ENCODE measurements at regions not wholly inside any gene's neighbourhood (a gene's known extent, or its start where the extent isn't known, plus 50 kb on each side); places are given as distances from the start of the nearest gene placed in this dataset.

GRCh38 chr5:167533814-167534795 is 757.3 kb upstream of the WWC1 start:
- 90% methylated on average over 11 of the region's 11 CpGs for WGBS (ENCODE audit: insufficient coverage)
- intact Hi-C loops (cut with micrococcal nuclease), result no loop called here

DNA sequence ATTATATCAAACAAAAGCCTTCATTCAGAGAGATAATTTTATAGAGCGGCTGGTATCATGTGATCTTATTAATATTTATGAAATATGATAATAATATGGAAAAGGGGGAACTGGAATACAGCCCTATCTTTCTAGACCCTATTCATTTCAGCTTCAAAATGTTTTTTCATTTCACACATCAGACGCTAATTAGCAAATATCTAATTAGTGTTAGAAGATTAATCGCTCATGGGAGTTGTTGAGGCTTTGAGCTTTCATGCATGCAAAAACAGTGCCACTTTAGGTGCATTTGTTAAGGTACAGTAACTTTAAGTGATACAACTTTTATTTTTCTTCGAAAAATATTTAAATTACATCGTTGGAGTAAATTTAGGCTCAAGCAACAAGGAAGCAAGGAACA is 751.7 kb upstream of the WWC1 start:
- H3K4me1 ChIP-seq (ENCODE audit: control insufficient read depth, insufficient read depth, low read length), result no peaks in the 10 kb centered on the region
- TF ChIP-seq CTCF (IDR thresholded peaks at IDR 0.05), result no peak
- Mint-ChIP-seq H3K4me3 (no peak overlapping the region), H3K27ac (no peak overlapping the region), H3K4me1 (no peaks in the 10 kb centered on the region), H3K36me3 (no peaks in the 10 kb centered on the region), H3K9me3 (peaks cover 2 to 6% of the 10 kb centered on the region in 2 donors), H3K27me3 (ENCODE audit: low read depth in 2 of 2) (no peaks in the 10 kb centered on the region)
- H3K27ac ChIP-seq (ENCODE audit: low read length), result no peak overlapping the region
- H3K36me3 ChIP-seq (ENCODE audit: control insufficient read depth, insufficient read depth, low read length), result no peaks in the 10 kb centered on the region
- DNase-seq (no peak), ATAC-seq (no peak)
- intact Hi-C loops (cut with micrococcal nuclease), result no loop called here
- no peaks in the 10 kb centered on the region for H3K9me3 ChIP-seq (ENCODE audit: control insufficient read depth, insufficient read depth, low read length)
- H3K27me3 ChIP-seq (ENCODE audit: control insufficient read depth, insufficient read depth, low read length), result no peaks in the 10 kb centered on the region
- whole genome bisulfite sequencing (ENCODE audit: insufficient coverage), result 92% methylated on average over 4 of the region's 5 CpGs
- no peak overlapping the region for H3K4me3 ChIP-seq (ENCODE audit: low read length)

More at GRCh38 chr5:167533814-167534795, 757.3 kb upstream of the WWC1 start:
- no peaks in the 10 kb centered on the region for H3K4me1 Mint-ChIP-seq
- Histone ChIP-seq H3K9me3 (ENCODE audit: control insufficient read depth, insufficient read depth, low read length) (no peaks in the 10 kb centered on the region), H3K27me3 (ENCODE audit: control insufficient read depth, insufficient read depth, low read length) (no peaks in the 10 kb centered on the region), H3K36me3 (ENCODE audit: control insufficient read depth, insufficient read depth, low read length) (no peaks in the 10 kb centered on the region), H3K4me1 (ENCODE audit: control insufficient read depth, insufficient read depth, low read length) (no peaks in the 10 kb centered on the region), H3K4me3 (ENCODE audit: low read length) (no peak overlapping the region), H3K27ac (ENCODE audit: low read length) (no peak overlapping the region)
- DNase-seq (no peak), ATAC-seq (no peak)
- TF ChIP-seq CTCF (IDR thresholded peaks at IDR 0.05), result no peak
- H3K4me3 Mint-ChIP-seq, result no peak overlapping the region
- no peaks in the 10 kb centered on the region for H3K36me3 Mint-ChIP-seq
- H3K27ac Mint-ChIP-seq, result no peak overlapping the region
- peaks cover 5 to 7% of the 10 kb centered on the region in 2 donors for H3K9me3 Mint-ChIP-seq
- H3K27me3 Mint-ChIP-seq (ENCODE audit: low read depth in 2 of 2), result no peaks in the 10 kb centered on the region

- H3K4me3 Mint-ChIP-seq, result no peak overlapping the region
- Histone ChIP-seq H3K27me3 (ENCODE audit: control insufficient read depth, insufficient read depth, low read length) (no peaks in the 10 kb centered on the region), H3K27ac (ENCODE audit: low read length) (no peak overlapping the region), H3K4me1 (ENCODE audit: control insufficient read depth, insufficient read depth, low read length) (no peaks in the 10 kb centered on the region), H3K9me3 (ENCODE audit: control insufficient read depth, insufficient read depth, low read length) (no peaks in the 10 kb centered on the region), H3K36me3 (ENCODE audit: control insufficient read depth, insufficient read depth, low read length) (no peaks in the 10 kb centered on the region), H3K4me3 (ENCODE audit: low read length) (no peak overlapping the region)
- ATAC-seq (no peak), DNase-seq (no peak)
- H3K27me3 Mint-ChIP-seq (ENCODE audit: low read depth in 2 of 2), result no peaks in the 10 kb centered on the region
- H3K27ac Mint-ChIP-seq, result no peak overlapping the region
- no peaks in the 10 kb centered on the region for H3K4me1 Mint-ChIP-seq
- WGBS (ENCODE audit: insufficient coverage), result 95% methylated on average over 4 of the region's 4 CpGs
- no peaks in the 10 kb centered on the region for H3K36me3 Mint-ChIP-seq
- H3K9me3 Mint-ChIP-seq, result peaks cover 3 to 5% of the 10 kb centered on the region in 2 donors
- intact Hi-C loops (cut with micrococcal nuclease), result no loop called here
- no peak for TF ChIP-seq CTCF (IDR thresholded peaks at IDR 0.05)
Observed at GRCh38 chr5:167546270-167546669, 745.2 kb upstream of the WWC1 start.

Data from natural killer cell (primary cell).